ENCODE measurements at regions not wholly inside any gene's neighbourhood (a gene's known extent, or its start where the extent isn't known, plus 50 kb on each side); places are given as distances from the start of the nearest gene placed in this dataset.

DNA sequence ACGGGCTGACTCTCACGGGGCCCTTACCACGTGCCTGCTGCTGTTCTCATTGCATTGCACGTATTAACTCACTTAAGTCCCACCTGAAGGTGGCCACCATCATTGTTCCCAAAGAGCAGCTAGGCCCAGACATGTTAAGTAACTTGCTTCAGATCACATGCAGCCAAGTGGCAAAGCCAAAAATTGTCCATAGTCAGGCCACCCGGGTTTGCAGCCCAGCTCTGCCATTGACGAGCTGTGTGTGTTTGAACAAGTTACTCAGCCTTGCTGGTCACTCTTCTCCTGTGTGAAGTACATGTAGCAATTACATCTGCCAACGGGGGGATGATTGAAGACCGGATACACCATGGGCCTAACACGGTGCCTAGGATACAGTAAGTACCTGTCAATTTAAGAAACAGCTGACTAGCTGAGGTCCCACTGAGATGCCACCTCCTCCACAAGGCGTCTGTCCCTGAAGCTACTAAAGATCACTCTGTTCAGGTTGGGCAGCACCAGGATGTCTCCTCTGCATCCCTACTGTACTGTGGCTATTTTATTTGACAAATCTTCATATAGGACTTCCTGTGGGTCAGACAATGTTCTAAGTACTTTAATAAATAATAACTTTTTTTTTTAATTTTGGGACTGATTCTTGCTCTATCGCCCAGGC is 154.2 kb upstream of the MYCN start (continued):
- no peak for TF ChIP-seq TOX (CRISPR knock-in tag; IDR thresholded peaks at IDR 0.05; ENCODE audit: borderline replicate concordance)
- no peak for TF ChIP-seq ARNTL (CRISPR knock-in tag; IDR thresholded peaks at IDR 0.05; ENCODE audit: borderline replicate concordance, low read depth)
- TF ChIP-seq ESRRG (CRISPR knock-in tag; IDR thresholded peaks at IDR 0.05) = no peak
- no peak for TF ChIP-seq POU6F1 (CRISPR knock-in tag; IDR thresholded peaks at IDR 0.05; ENCODE audit: borderline replicate concordance, low read depth)
- TF ChIP-seq TCF4 (CRISPR knock-in tag; IDR thresholded peaks at IDR 0.05; ENCODE audit: borderline replicate concordance) = no peak
- TF ChIP-seq RARB (CRISPR knock-in tag; IDR thresholded peaks at IDR 0.05) = no peak

- TF ChIP-seq GLIS3 (CRISPR knock-in tag; IDR thresholded peaks at IDR 0.05) = no peak
- no peak for ATAC-seq
These were observed 153.4 kb upstream of the MYCN start for GRCh38 chr2:15786901-15787300.

GRCh38 chr2:15787535-15788454 is 152.6 kb upstream of the MYCN start:
- TF ChIP-seq ZFP3 (CRISPR knock-in tag; IDR thresholded peaks at IDR 0.05) (no peak), POU6F1 (CRISPR knock-in tag; IDR thresholded peaks at IDR 0.05; ENCODE audit: borderline replicate concordance, low read depth) (no peak), ZFP30 (CRISPR knock-in tag; IDR thresholded peaks at IDR 0.05) (no peak), ZNF70 (CRISPR knock-in tag; IDR thresholded peaks at IDR 0.05) (no peak), ESRRG (CRISPR knock-in tag; IDR thresholded peaks at IDR 0.05) (no peak), CSDC2 (CRISPR knock-in tag; IDR thresholded peaks at IDR 0.05) (no peak), CSRNP3 (CRISPR knock-in tag; IDR thresholded peaks at IDR 0.05) (no peak), PPARA (CRISPR knock-in tag; IDR thresholded peaks at IDR 0.05; ENCODE audit: borderline replicate concordance) (no peak), SNAI2 (CRISPR knock-in tag; IDR thresholded peaks at IDR 0.05) (no peak), ARNTL (CRISPR knock-in tag; IDR thresholded peaks at IDR 0.05; ENCODE audit: borderline replicate concordance, low read depth) (no peak), ZC3H10 (CRISPR knock-in tag; IDR thresholded peaks at IDR 0.05) (no peak)
- ATAC-seq = no peak

GRCh38 chr2:15788455-15788829 is 151.9 kb upstream of the MYCN start:
- ATAC-seq = no peak
- no peak for TF ChIP-seq CSDC2 (CRISPR knock-in tag; IDR thresholded peaks at IDR 0.05)
- TF ChIP-seq CSRNP3 (CRISPR knock-in tag; IDR thresholded peaks at IDR 0.05) = no peak
- TF ChIP-seq ARNTL (CRISPR knock-in tag; IDR thresholded peaks at IDR 0.05; ENCODE audit: borderline replicate concordance, low read depth) = no peak
- TF ChIP-seq PPARA (CRISPR knock-in tag; IDR thresholded peaks at IDR 0.05; ENCODE audit: borderline replicate concordance) = no peak
- no peak for TF ChIP-seq CREB5 (CRISPR knock-in tag; IDR thresholded peaks at IDR 0.05; ENCODE audit: low read depth)
- no peak for TF ChIP-seq POU6F1 (CRISPR knock-in tag; IDR thresholded peaks at IDR 0.05; ENCODE audit: borderline replicate concordance, low read depth)
- no peak for TF ChIP-seq ESRRG (CRISPR knock-in tag; IDR thresholded peaks at IDR 0.05)
- TF ChIP-seq, protein P1, sequence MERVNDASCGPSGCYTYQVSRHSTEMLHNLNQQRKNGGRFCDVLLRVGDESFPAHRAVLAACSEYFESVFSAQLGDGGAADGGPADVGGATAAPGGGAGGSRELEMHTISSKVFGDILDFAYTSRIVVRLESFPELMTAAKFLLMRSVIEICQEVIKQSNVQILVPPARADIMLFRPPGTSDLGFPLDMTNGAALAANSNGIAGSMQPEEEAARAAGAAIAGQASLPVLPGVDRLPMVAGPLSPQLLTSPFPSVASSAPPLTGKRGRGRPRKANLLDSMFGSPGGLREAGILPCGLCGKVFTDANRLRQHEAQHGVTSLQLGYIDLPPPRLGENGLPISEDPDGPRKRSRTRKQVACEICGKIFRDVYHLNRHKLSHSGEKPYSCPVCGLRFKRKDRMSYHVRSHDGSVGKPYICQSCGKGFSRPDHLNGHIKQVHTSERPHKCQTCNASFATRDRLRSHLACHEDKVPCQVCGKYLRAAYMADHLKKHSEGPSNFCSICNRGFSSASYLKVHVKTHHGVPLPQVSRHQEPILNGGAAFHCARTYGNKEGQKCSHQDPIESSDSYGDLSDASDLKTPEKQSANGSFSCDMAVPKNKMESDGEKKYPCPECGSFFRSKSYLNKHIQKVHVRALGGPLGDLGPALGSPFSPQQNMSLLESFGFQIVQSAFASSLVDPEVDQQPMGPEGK (CRISPR knock-in tag; IDR thresholded peaks at IDR 0.05; ENCODE audit: borderline replicate concordance) = no peak
- no peak for TF ChIP-seq TSHZ2 (CRISPR knock-in tag; IDR thresholded peaks at IDR 0.05)
- no peak for TF ChIP-seq ZNF8 (CRISPR knock-in tag; IDR thresholded peaks at IDR 0.05)
